Cerebellar nuclear complex (tissue), 1 donor: ENCODE measurements at regions not wholly inside any gene's neighbourhood (a gene's known extent, or its start where the extent isn't known, plus 50 kb on each side); places are given as distances from the start of the nearest gene placed in this dataset.
"Not testable (repeated sequence)": the region's sequence is repeated elsewhere in the genome, so short reads cannot be mapped to it uniquely, and the experiment has no call there.

Experiments used
- DNase-seq, 2 experiments: peaks; one replicate each; lab custom pipeline; 2025; lab: John Stamatoyannopoulos, UW

- DNase-seq: no peak
Measured at GRCh38 chr5:4570047-4570995, 569.8 kb upstream of the ADAMTS16 start.

- no peak for DNase-seq
Measured at GRCh38 chr5:4571248-4571948, 568.7 kb upstream of the ADAMTS16 start.

- DNase-seq: no peak
Measured at GRCh38 chr5:4572311-4573100, 567.6 kb upstream of the ADAMTS16 start.

GRCh38 chr5:4575608-4576007, 564.5 kb upstream of the ADAMTS16 start:
- DNase-seq: no peak

- no peak for DNase-seq
Measured at GRCh38 chr5:4576161-4576748, 563.9 kb upstream of the ADAMTS16 start.

GRCh38 chr5:4576908-4577307, 563.2 kb upstream of the ADAMTS16 start:
- DNase-seq: no peak

- no peak for DNase-seq
Measured at GRCh38 chr5:4579679-4580078, 560.5 kb upstream of the ADAMTS16 start.

GRCh38 chr5:4580772-4581171, 559.4 kb upstream of the ADAMTS16 start:
- no peak for DNase-seq

- DNase-seq: no peak
Measured at GRCh38 chr5:4581289-4581688, 558.8 kb upstream of the ADAMTS16 start.

- no peak for DNase-seq
Measured at GRCh38 chr5:4584982-4585381, 555.1 kb upstream of the ADAMTS16 start.

- no peak for DNase-seq
Measured at GRCh38 chr5:4613440-4613839, 526.7 kb upstream of the ADAMTS16 start.

- no peak for DNase-seq
Measured at GRCh38 chr5:4614088-4614487, 526.0 kb upstream of the ADAMTS16 start.

- not testable (repeated sequence) for DNase-seq
Measured at GRCh38 chr5:4615369-4615768, 524.8 kb upstream of the ADAMTS16 start.

GRCh38 chr5:4625206-4625896, 514.8 kb upstream of the ADAMTS16 start:
- DNase-seq: no peak

GRCh38 chr5:4627131-4627530, 513.0 kb upstream of the ADAMTS16 start:
- no peak for DNase-seq

GRCh38 chr5:4627929-4628328, 512.2 kb upstream of the ADAMTS16 start:
- DNase-seq: no peak

GRCh38 chr5:4628645-4629385, 511.3 kb upstream of the ADAMTS16 start:
- DNase-seq: no peak

GRCh38 chr5:4630031-4630430, 510.1 kb upstream of the ADAMTS16 start:
- DNase-seq: no peak

- no peak for DNase-seq
Measured at GRCh38 chr5:4634342-4634741, 505.8 kb upstream of the ADAMTS16 start.

- DNase-seq: no peak
Measured at GRCh38 chr5:4636378-4636777, 503.8 kb upstream of the ADAMTS16 start.

GRCh38 chr5:4639946-4640345, 500.2 kb upstream of the ADAMTS16 start:
- no peak for DNase-seq
